ENCODE measurements at regions not wholly inside any gene's neighbourhood (a gene's known extent, or its start where the extent isn't known, plus 50 kb on each side); places are given as distances from the start of the nearest gene placed in this dataset.
A peak's percentile ranks its signal among the peaks of the same experiment; 100 is the strongest.
"Not testable (repeated sequence)": the region's sequence is repeated elsewhere in the genome, so short reads cannot be mapped to it uniquely, and the experiment has no call there.

- DNase-seq: no peak
These were observed 156.0 kb upstream of the PTBP2 start for GRCh38 chr1:96565546-96565945.

DNA sequence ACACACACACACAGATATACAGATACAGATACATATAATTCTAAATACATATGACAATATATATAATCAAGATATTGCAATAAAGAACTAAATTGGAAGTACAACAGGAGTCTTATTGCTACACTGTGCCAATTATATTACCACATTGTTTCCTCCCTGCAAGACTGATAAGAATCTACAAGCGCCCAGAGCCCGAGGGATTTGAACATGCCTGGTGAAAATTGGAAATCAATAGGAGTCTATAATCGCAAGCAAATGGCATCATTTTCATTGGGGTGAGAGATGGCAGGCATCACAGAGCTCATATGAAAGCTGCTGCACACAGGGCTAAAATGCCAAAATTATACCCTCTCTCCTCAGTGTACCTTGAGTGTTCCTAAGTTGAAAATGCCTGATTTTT lies 152.9 kb upstream of the PTBP2 start:
- peak; percentile 0 for DNase-seq

GRCh38 chr1:96569288-96569687 lies 152.3 kb upstream of the PTBP2 start:
- no peak for DNase-seq

DNA sequence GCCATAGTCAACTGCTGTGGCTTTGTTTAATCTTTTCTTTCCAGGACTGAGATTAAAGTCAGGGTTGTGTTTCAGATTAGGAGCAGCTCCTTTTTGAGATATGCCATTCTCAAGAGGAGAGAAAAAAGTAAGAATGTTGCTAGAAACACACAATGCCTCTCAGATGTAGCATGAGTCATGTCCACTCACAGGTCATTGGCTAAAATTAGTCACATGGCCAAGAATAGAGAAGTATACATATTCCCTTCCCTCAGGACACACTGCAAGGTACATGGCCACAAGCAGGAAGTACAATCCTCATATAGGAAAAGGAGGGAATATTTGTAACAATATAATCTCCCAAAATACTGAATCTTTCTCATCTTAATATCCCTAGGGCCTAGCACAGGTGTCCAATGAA lies 141.9 kb upstream of the PTBP2 start:
- no peak for DNase-seq

- DNase-seq: peak; percentile 30
These were observed 140.7 kb upstream of the PTBP2 start for GRCh38 chr1:96580920-96581319.

GRCh38 chr1:96581772-96582171 lies 139.8 kb upstream of the PTBP2 start:
- peak; percentile 23 for DNase-seq

DNA sequence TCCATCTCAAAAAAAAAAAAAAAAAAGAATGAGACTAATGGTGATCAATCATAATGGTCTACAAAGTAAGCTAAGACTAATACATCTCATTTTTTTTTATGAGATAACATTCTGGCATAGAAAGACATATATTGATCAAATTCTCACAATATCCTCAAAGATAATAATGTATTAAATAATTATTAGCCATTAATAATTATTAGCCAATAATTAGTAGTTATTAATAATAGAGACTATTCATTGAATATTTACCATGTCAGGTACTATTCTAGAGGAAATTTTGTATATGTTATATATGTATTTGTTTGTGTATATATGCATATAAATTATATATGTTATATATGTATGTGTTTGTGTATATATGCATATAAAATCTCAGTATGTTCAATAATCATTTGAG lies 137.7 kb upstream of the PTBP2 start:
- DNase-seq: no peak

GRCh38 chr1:96587222-96587621 lies 134.4 kb upstream of the PTBP2 start:
- DNase-seq: no peak

DNA sequence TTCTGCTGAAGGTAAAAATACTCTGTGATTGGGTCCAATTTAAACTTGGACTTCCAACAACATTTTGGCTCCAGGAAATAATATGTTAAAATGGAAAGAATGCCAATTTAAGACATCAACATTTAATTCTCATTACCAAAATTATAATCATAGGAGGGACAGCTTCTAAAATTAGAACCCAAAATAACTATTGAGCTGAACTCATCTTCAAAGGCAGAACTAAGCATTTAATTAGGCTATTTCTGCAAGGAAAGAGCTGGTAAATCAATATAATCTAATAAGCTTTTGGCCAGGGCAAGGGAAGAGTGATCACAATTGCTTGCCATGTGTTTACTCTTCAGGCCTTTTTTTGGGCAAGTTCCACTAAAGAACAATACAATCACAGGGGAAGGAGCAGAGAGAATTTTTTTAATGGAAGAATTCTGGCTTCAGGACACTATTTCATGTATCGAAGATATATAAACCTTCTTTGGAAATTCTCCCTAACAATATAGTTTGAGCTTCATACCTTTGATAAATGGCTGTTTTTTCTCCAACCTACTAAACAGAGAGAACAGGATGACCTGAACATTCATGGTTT lies 133.1 kb upstream of the PTBP2 start:
- no peak for DNase-seq

GRCh38 chr1:96595530-96595929 lies 126.1 kb upstream of the PTBP2 start:
- not testable (repeated sequence) for DNase-seq

DNA sequence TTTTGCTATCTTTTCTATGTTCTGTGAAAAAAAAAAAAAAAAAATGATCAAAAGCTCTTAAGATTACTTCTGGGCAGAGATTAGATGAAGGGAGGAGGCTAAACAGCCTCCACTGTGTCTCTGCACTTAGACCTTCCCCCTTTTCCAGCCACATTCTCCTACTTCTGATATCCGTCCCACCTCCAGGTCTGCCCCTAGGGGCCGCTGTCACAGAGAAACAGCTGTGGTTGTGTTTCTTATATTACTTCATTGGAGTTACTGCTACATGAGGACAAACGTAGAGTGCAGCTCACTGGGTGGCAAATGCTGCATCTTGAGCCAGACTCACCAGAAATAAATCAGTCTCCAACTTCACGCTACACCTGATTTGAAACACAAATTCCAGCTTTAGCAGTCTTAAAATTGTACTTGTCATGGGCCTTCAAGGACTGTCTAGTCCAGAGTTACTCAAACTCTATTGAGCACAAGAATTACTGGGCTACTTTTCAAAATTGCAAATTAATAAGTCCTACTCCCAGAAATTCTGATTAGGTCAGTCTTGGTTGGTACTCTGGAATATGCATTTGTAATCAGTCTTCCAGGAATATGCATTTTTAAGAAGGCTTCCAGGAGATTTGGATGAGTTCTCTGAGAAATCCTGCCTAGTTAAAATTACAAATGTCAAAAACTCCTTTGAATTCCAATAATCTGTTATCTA lies 125.2 kb upstream of the PTBP2 start:
- DNase-seq: peak; percentile 31

- no peak for DNase-seq
These were observed 124.4 kb upstream of the PTBP2 start for GRCh38 chr1:96597218-96597617.

- no peak for DNase-seq
These were observed 123.0 kb upstream of the PTBP2 start for GRCh38 chr1:96598416-96599168.

- DNase-seq: not testable (repeated sequence)
These were observed 117.0 kb upstream of the PTBP2 start for GRCh38 chr1:96604620-96605019.

GRCh38 chr1:96617375-96617774 lies 104.2 kb upstream of the PTBP2 start:
- peak; percentile 9 for DNase-seq

DNA sequence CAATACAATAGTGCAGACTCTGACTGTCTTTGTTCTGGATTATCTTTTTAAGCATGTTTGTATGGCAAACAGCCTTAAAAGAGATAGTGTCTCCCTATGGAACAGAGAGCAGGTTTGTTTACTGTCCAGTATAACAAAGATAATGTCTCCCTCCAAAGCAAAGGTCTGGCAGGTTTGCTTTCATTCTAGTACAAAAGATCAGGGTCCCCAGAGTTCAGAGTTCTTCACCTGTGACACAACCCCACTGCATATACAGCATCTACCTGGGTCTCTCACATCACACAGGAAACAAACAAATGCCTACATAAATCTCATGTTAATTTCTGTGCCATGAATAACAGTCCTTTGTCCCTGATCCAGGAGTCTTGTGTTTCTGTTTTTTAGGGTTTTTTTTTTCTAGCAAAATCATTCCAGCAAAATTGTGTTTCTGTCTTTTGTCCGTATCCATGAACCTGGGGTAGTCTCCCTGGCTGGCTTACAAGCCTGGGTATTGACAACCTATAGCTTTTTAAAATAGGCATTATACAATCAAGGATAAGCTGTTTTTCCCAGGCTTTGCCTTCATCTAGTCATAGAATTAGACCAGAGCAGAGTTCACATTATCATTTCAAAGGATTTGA lies 89.4 kb upstream of the PTBP2 start:
- DNase-seq: no peak

GRCh38 chr1:96633695-96634094 lies 87.9 kb upstream of the PTBP2 start:
- no peak for DNase-seq

DNA sequence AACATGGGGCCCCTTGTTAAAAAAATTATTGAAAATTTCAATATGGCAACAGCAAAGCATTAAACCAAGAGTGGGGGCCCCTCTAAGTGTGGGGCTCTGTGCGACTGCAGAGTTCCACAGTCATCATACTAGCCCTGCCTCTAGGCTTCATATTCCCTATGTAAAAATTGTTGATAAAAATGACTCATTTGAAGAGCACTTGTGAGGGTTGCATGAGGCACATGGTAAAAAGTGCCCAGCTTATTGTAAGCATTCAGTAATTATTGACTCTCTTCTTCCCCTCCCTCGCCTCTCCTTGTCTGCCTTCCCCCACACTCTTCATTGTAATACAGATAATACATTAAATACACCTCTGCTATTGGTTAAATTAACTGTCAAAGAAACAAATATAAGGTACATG lies 86.7 kb upstream of the PTBP2 start:
- no peak for DNase-seq

DNA sequence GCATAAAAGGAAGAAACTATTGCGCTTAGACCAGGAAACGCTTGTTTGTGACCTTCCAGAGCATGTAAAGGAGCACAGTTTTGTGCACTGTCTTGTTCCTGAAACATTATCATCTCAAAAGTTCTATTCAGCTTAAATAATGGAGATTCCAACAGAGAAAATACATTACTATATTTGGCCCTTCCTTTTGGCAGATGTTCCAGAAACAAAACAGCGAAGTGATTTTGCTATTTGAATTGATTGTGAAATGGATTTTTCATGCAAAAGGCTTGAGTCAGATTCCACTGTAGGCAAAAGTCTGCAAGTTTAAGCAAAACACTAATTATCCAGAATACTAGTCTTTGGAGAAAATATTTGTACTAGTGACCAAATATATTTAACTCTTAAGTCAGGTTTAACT lies 80.3 kb upstream of the PTBP2 start:
- DNase-seq: no peak

GRCh38 chr1:96643519-96643918 lies 78.1 kb upstream of the PTBP2 start:
- no peak for DNase-seq

DNA sequence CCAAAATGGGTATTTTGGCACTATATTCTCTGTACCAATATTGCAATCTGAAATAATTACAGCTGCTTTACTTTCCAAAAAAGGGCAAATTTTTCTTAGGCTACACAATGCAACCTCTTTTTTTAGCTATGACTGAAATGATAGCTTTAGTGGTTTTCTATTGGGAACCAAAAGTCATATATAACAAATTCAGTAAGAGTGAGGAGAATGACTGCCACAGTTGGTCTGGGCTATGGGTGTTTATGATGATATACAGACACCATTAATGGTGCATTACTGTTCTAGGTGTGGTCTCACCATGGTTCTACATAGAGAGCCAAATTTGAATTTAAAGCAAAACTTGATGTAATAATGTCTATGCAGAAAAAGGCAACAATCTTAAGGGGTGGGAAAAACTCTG lies 72.3 kb upstream of the PTBP2 start:
- no peak for DNase-seq

DNA sequence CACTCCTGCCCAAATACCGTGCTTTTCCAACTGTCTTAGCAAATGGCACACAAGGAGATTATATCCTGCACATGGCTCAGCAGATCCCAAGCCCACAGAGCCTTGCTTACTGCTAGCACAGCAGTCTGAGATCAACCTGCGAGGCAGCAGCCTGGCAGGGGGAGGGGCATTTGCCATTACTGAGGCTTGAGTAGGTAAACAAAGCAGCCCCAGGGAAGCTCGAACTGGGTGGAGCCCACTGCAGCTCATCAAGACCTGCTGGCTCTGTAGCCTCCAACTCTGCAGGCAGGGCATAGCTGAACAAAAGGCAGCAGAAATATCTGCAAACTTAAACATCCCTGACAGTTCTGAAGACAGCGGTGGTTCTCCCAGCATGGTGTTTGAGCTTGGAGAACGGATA lies 70.1 kb upstream of the PTBP2 start:
- peak; percentile 88 for DNase-seq

DNA sequence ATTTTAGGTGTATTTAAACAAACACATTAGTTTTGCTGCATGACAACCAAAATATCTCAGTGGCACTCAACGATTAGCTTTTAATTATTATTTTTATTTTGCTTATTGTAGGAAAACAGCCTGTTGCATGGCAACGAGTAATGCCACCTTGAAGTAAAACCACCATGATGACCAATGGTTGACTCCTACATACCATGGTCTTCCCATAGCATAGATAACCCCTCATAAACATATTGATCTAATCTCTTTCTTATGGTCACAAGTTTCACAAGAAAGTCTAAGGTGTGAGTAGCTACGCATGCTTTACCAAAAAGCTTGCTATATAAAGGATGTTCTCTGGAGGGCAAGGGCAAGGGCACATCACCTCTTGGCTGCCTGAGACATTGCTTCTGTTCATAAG lies 61.5 kb upstream of the PTBP2 start:
- no peak for DNase-seq

DNA sequence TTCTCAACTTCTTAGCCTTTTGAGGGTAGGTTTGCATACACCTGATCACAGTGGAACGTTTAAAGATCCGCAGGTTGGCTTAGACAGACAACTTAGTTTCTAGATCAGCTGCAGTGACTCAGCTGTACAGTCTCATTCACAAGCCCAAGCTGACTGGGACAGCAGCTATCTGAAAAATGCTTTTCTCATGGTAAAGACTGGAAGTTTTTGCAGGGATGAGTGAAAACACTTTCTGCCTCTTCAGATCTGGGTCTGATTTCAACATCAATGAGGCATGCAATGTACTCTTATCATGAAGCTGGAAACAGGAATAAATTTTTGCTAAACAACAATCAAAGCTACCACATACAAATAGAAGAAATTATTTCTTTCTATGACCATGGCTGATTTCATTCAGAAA lies 61.1 kb upstream of the PTBP2 start:
- DNase-seq: no peak
